ENCODE measurements at regions not wholly inside any gene's neighbourhood (a gene's known extent, or its start where the extent isn't known, plus 50 kb on each side); places are given as distances from the start of the nearest gene placed in this dataset.
"Not testable (repeated sequence)": the region's sequence is repeated elsewhere in the genome, so short reads cannot be mapped to it uniquely, and the experiment has no call there.

- no peak overlapping the region for H3K4me3 ChIP-seq (ENCODE audit: low read depth, low read length)
- peak; percentile 85 for DNase-seq (ENCODE audit: low read depth)
- TF ChIP-seq CTCF (IDR thresholded peaks at IDR 0.05; ENCODE audit: control insufficient read depth, extremely low read depth, insufficient read depth) = no peak
These were observed 948.8 kb downstream of the TRHDE start for GRCh38 chr12:73220951-73221350.

- H3K4me3 ChIP-seq (ENCODE audit: low read depth, low read length) = no peak overlapping the region
- TF ChIP-seq CTCF (IDR thresholded peaks at IDR 0.05; ENCODE audit: control insufficient read depth, extremely low read depth, insufficient read depth) = no peak
- DNase-seq (ENCODE audit: low read depth) = no peak
These were observed 949.2 kb downstream of the TRHDE start for GRCh38 chr12:73221398-73221797.

GRCh38 chr12:73221836-73222235 is 949.7 kb downstream of the TRHDE start:
- no peak overlapping the region for H3K4me3 ChIP-seq (ENCODE audit: low read depth, low read length)
- no peak for DNase-seq (ENCODE audit: low read depth)
- no peak for TF ChIP-seq CTCF (IDR thresholded peaks at IDR 0.05; ENCODE audit: control insufficient read depth, extremely low read depth, insufficient read depth)

- TF ChIP-seq CTCF (IDR thresholded peaks at IDR 0.05; ENCODE audit: control insufficient read depth, extremely low read depth, insufficient read depth) = no peak
- H3K4me3 ChIP-seq (ENCODE audit: low read depth, low read length) = no peak overlapping the region
- no peak for DNase-seq (ENCODE audit: low read depth)
These were observed 953.3 kb downstream of the TRHDE start for GRCh38 chr12:73225371-73225937.

GRCh38 chr12:73225941-73226340 is 953.8 kb downstream of the TRHDE start:
- no peak overlapping the region for H3K4me3 ChIP-seq (ENCODE audit: low read depth, low read length)
- no peak for DNase-seq (ENCODE audit: low read depth)
- no peak for TF ChIP-seq CTCF (IDR thresholded peaks at IDR 0.05; ENCODE audit: control insufficient read depth, extremely low read depth, insufficient read depth)

- no peak overlapping the region for H3K4me3 ChIP-seq (ENCODE audit: low read depth, low read length)
- no peak for DNase-seq (ENCODE audit: low read depth)
- no peak for TF ChIP-seq CTCF (IDR thresholded peaks at IDR 0.05; ENCODE audit: control insufficient read depth, extremely low read depth, insufficient read depth)
These were observed 954.4 kb downstream of the TRHDE start for GRCh38 chr12:73226593-73226992.

- DNase-seq (ENCODE audit: low read depth); H3K4me3 ChIP-seq (ENCODE audit: low read depth, low read length): not testable (repeated sequence)
These were observed 956.7 kb downstream of the TRHDE start for GRCh38 chr12:73228828-73229227.

All from LNCaP clone FGC (cell line).